ENCODE measurements at regions not wholly inside any gene's neighbourhood (a gene's known extent, or its start where the extent isn't known, plus 50 kb on each side); places are given as distances from the start of the nearest gene placed in this dataset.
"Not testable (repeated sequence)": the region's sequence is repeated elsewhere in the genome, so short reads cannot be mapped to it uniquely, and the experiment has no call there.

GRCh38 chr7:12913002-12913401 lies 225.6 kb downstream of the ARL4A start:
- no peak for ATAC-seq
- H3K4me1 Mint-ChIP-seq = no peaks in the 10 kb centered on the region

GRCh38 chr7:12917801-12918200 lies 230.4 kb downstream of the ARL4A start:
- H3K27ac Mint-ChIP-seq = no peak overlapping the region
- no peaks in the 10 kb centered on the region for H3K4me1 Mint-ChIP-seq
- H3K36me3 Mint-ChIP-seq = no peaks in the 10 kb centered on the region
- ATAC-seq = no peak
- DNase-seq (ENCODE audit: low spot score in 2 of 2) = no peak
- H3K9me3 Mint-ChIP-seq = peaks cover 3% of the 10 kb centered on the region
- H3K4me3 Mint-ChIP-seq = no peak overlapping the region

More at GRCh38 chr7:12913002-12913401, 225.6 kb downstream of the ARL4A start:
- no peaks in the 10 kb centered on the region for H3K36me3 Mint-ChIP-seq
- H3K27ac Mint-ChIP-seq = no peak overlapping the region
- no peak for DNase-seq (ENCODE audit: low spot score in 2 of 2)
- H3K4me3 Mint-ChIP-seq = no peak overlapping the region
- H3K9me3 Mint-ChIP-seq = peaks cover 3% of the 10 kb centered on the region

- Mint-ChIP-seq H3K4me3 (no peak overlapping the region), H3K36me3 (no peaks in the 10 kb centered on the region), H3K9me3 (peaks cover 3% of the 10 kb centered on the region), H3K27ac (no peak overlapping the region), H3K4me1 (no peaks in the 10 kb centered on the region)
- ATAC-seq = no peak
- no peak for DNase-seq (ENCODE audit: low spot score in 2 of 2)
These were observed 234.4 kb downstream of the ARL4A start for GRCh38 chr7:12921751-12922345.

- Mint-ChIP-seq H3K27ac (no peak overlapping the region), H3K4me3 (no peak overlapping the region), H3K36me3 (no peaks in the 10 kb centered on the region), H3K9me3 (no peaks in the 10 kb centered on the region), H3K4me1 (no peaks in the 10 kb centered on the region)
- ATAC-seq (no peak), DNase-seq (ENCODE audit: low spot score in 2 of 2) (no peak)
These were observed 236.5 kb downstream of the ARL4A start for GRCh38 chr7:12923971-12924370.

GRCh38 chr7:12926206-12926605 lies 238.8 kb downstream of the ARL4A start:
- DNase-seq (ENCODE audit: low spot score in 2 of 2) (no peak), ATAC-seq (no peak)
- Mint-ChIP-seq H3K4me1 (no peaks in the 10 kb centered on the region), H3K27ac (no peak overlapping the region), H3K9me3 (no peaks in the 10 kb centered on the region), H3K36me3 (no peaks in the 10 kb centered on the region), H3K4me3 (no peak overlapping the region)

- H3K27ac Mint-ChIP-seq = no peak overlapping the region
- no peak for DNase-seq (ENCODE audit: low spot score in 2 of 2)
- H3K36me3 Mint-ChIP-seq = no peaks in the 10 kb centered on the region
- H3K9me3 Mint-ChIP-seq = no peaks in the 10 kb centered on the region
- no peaks in the 10 kb centered on the region for H3K4me1 Mint-ChIP-seq
- ATAC-seq = no peak
- H3K4me3 Mint-ChIP-seq = no peak overlapping the region
These were observed 240.4 kb downstream of the ARL4A start for GRCh38 chr7:12927635-12928434.

GRCh38 chr7:12929476-12930140 lies 242.2 kb downstream of the ARL4A start:
- Mint-ChIP-seq H3K4me1 (no peaks in the 10 kb centered on the region), H3K4me3 (no peak overlapping the region), H3K27ac (no peak overlapping the region), H3K36me3 (no peaks in the 10 kb centered on the region), H3K9me3 (no peaks in the 10 kb centered on the region)
- no peak for ATAC-seq
- no peak for DNase-seq (ENCODE audit: low spot score in 2 of 2)

GRCh38 chr7:12930534-12930933 lies 243.1 kb downstream of the ARL4A start:
- ATAC-seq = no peak
- H3K27ac Mint-ChIP-seq = no peak overlapping the region
- H3K36me3 Mint-ChIP-seq = no peaks in the 10 kb centered on the region
- DNase-seq (ENCODE audit: low spot score in 2 of 2) = no peak
- no peaks in the 10 kb centered on the region for H3K9me3 Mint-ChIP-seq
- H3K4me1 Mint-ChIP-seq = no peaks in the 10 kb centered on the region
- no peak overlapping the region for H3K4me3 Mint-ChIP-seq

- not testable (repeated sequence) for H3K9me3 Mint-ChIP-seq; H3K27ac Mint-ChIP-seq; DNase-seq (ENCODE audit: low spot score in 2 of 2); H3K4me1 Mint-ChIP-seq; H3K36me3 Mint-ChIP-seq; H3K4me3 Mint-ChIP-seq; ATAC-seq
These were observed 244.0 kb downstream of the ARL4A start for GRCh38 chr7:12931465-12931864.

- DNase-seq (ENCODE audit: low spot score in 2 of 2) (no peak), ATAC-seq (no peak)
- no peaks in the 10 kb centered on the region for H3K36me3 Mint-ChIP-seq
- peaks cover 5% of the 10 kb centered on the region for H3K9me3 Mint-ChIP-seq
- H3K4me1 Mint-ChIP-seq = no peaks in the 10 kb centered on the region
- no peak overlapping the region for H3K27ac Mint-ChIP-seq
- H3K4me3 Mint-ChIP-seq = no peak overlapping the region
These were observed 252.3 kb downstream of the ARL4A start for GRCh38 chr7:12939694-12940093.

- H3K4me3 Mint-ChIP-seq = no peak overlapping the region
- no peaks in the 10 kb centered on the region for H3K36me3 Mint-ChIP-seq
- no peak for DNase-seq (ENCODE audit: low spot score in 2 of 2)
- H3K27ac Mint-ChIP-seq = no peak overlapping the region
- no peaks in the 10 kb centered on the region for H3K4me1 Mint-ChIP-seq
- no peak for ATAC-seq
- peaks cover 5% of the 10 kb centered on the region for H3K9me3 Mint-ChIP-seq
These were observed 254.1 kb downstream of the ARL4A start for GRCh38 chr7:12941512-12941911.

- H3K4me3 Mint-ChIP-seq = no peak overlapping the region
- ATAC-seq (no peak), DNase-seq (ENCODE audit: low spot score in 2 of 2) (no peak)
- H3K27ac Mint-ChIP-seq = no peak overlapping the region
- no peaks in the 10 kb centered on the region for H3K36me3 Mint-ChIP-seq
- H3K9me3 Mint-ChIP-seq = peaks cover 5% of the 10 kb centered on the region
- H3K4me1 Mint-ChIP-seq = no peaks in the 10 kb centered on the region
These were observed 255.2 kb downstream of the ARL4A start for GRCh38 chr7:12942609-12943008.

GRCh38 chr7:12943781-12944180 lies 256.3 kb downstream of the ARL4A start:
- no peaks in the 10 kb centered on the region for H3K36me3 Mint-ChIP-seq
- H3K27ac Mint-ChIP-seq = no peak overlapping the region
- no peak for DNase-seq (ENCODE audit: low spot score in 2 of 2)
- no peak overlapping the region for H3K4me3 Mint-ChIP-seq
- H3K9me3 Mint-ChIP-seq = peaks cover 3% of the 10 kb centered on the region
- no peaks in the 10 kb centered on the region for H3K4me1 Mint-ChIP-seq
- ATAC-seq = no peak

- no peak for ATAC-seq
- no peak for DNase-seq (ENCODE audit: low spot score in 2 of 2)
These were observed 258.5 kb downstream of the ARL4A start for GRCh38 chr7:12945901-12946300.

GRCh38 chr7:12947465-12947864 lies 260.0 kb downstream of the ARL4A start:
- no peaks in the 10 kb centered on the region for H3K9me3 Mint-ChIP-seq
- ATAC-seq = no peak
- no peaks in the 10 kb centered on the region for H3K4me1 Mint-ChIP-seq
- no peak overlapping the region for H3K4me3 Mint-ChIP-seq
- H3K27ac Mint-ChIP-seq = no peak overlapping the region
- H3K36me3 Mint-ChIP-seq = no peaks in the 10 kb centered on the region
- no peak for DNase-seq (ENCODE audit: low spot score in 2 of 2)

More at GRCh38 chr7:12945901-12946300, 258.5 kb downstream of the ARL4A start:
- no peaks in the 10 kb centered on the region for H3K4me1 Mint-ChIP-seq
- no peaks in the 10 kb centered on the region for H3K9me3 Mint-ChIP-seq
- no peak overlapping the region for H3K27ac Mint-ChIP-seq
- no peak overlapping the region for H3K4me3 Mint-ChIP-seq
- H3K36me3 Mint-ChIP-seq = no peaks in the 10 kb centered on the region
